Trophoblast cell (in vitro differentiated cells and primary cell): ENCODE measurements at regions not wholly inside any gene's neighbourhood (a gene's known extent, or its start where the extent isn't known, plus 50 kb on each side); places are given as distances from the start of the nearest gene placed in this dataset.

Experiments
- DNase-seq, 2 donors: peaks; one replicate each; pipeline ENCODE4 v3.0.0-alpha.2; 2016
- H2AFZ ChIP-seq: 2 replicates; pipeline ENCODE4 v1.6.1; 2013; ENCODE audit warnings: low read length, moderate library complexity, mild to moderate bottlenecking; ENCODE audit not compliant: insufficient read depth, poor library complexity
- H2AK5ac ChIP-seq: 2 replicates; pipeline ENCODE4 v1.6.1; 2013; ENCODE audit warnings: mild to moderate bottlenecking, low read length
- H2BK120ac ChIP-seq: 2 replicates; pipeline ENCODE4 v1.6.1; 2013; ENCODE audit warnings: low read length, mild to moderate bottlenecking, moderate library complexity; ENCODE audit not compliant: insufficient read depth, poor library complexity
- H2BK12ac ChIP-seq: 2 replicates; pipeline ENCODE4 v1.6.1; 2013; ENCODE audit warnings: mild to moderate bottlenecking, low read length, moderate library complexity
- H2BK5ac ChIP-seq: 2 replicates; pipeline ENCODE4 v1.6.1; 2013; ENCODE audit warnings: low read length, low read depth, moderate library complexity, mild to moderate bottlenecking; ENCODE audit not compliant: poor library complexity
- H3K14ac ChIP-seq: 2 replicates; pipeline ENCODE4 v1.6.1; 2013; ENCODE audit warnings: mild to moderate bottlenecking, low read length
- H3K18ac ChIP-seq: 2 replicates; pipeline ENCODE4 v1.6.1; 2013; ENCODE audit warnings: mild to moderate bottlenecking, low read length
- H3K23ac ChIP-seq: 2 replicates; pipeline ENCODE4 v1.6.1; 2013; ENCODE audit warnings: low read length
- H3K27ac ChIP-seq: 2 replicates; pipeline ENCODE4 v1.5.1; 2013; ENCODE audit warnings: low read depth, mild to moderate bottlenecking, inconsistent platforms, low read length, moderate library complexity
- H3K27me3 ChIP-seq: 2 replicates; pipeline ENCODE4 v1.6.1; 2013; ENCODE audit warnings: inconsistent platforms, mild to moderate bottlenecking, low read length, moderate library complexity; ENCODE audit not compliant: insufficient read depth
- H3K36me3 ChIP-seq, 2 experiments: 1 replicate in 1 of 2; 2 replicates in 1 of 2; pipeline ENCODE4 v1.6.1; 2013; ENCODE audit warnings: low read length in 2 of 2, mild to moderate bottlenecking in 2 of 2, moderate library complexity in 1 of 2; ENCODE audit not compliant: insufficient read depth in 2 of 2, control insufficient read depth in 1 of 2
- H3K4ac ChIP-seq: 2 replicates; pipeline ENCODE4 v1.6.1; 2013; ENCODE audit warnings: low read depth, mild to moderate bottlenecking, low read length, moderate library complexity
- H3K4me1 ChIP-seq, 2 experiments: 1 replicate in 1 of 2; 2 replicates in 1 of 2; pipeline ENCODE4 v1.6.1; 2013; ENCODE audit warnings: low read length in 2 of 2, mild to moderate bottlenecking in 2 of 2, moderate library complexity in 1 of 2; ENCODE audit not compliant: insufficient read depth in 2 of 2, control insufficient read depth in 1 of 2
- H3K4me2 ChIP-seq: 2 replicates; pipeline ENCODE4 v1.6.1; 2013; ENCODE audit warnings: inconsistent platforms, mild to moderate bottlenecking, low read length, moderate library complexity
- H3K4me3 ChIP-seq: 2 replicates; pipeline ENCODE4 v1.5.1; 2013; ENCODE audit warnings: mild to moderate bottlenecking, low read depth, low read length, inconsistent platforms
- H3K79me1 ChIP-seq: one replicate; pipeline ENCODE4 v1.6.1; 2013; ENCODE audit warnings: low read length
- H3K79me2 ChIP-seq: 2 replicates; pipeline ENCODE4 v1.6.1; 2013; ENCODE audit warnings: low read length, mild to moderate bottlenecking; ENCODE audit not compliant: control insufficient read depth, insufficient read depth, poor library complexity
- H3K9ac ChIP-seq: 2 replicates; pipeline ENCODE4 v1.6.1; 2013; ENCODE audit warnings: mild to moderate bottlenecking, low read length
- H3K9me3 ChIP-seq: 2 replicates; pipeline ENCODE4 v1.6.1; 2013; ENCODE audit warnings: low read depth, mild to moderate bottlenecking, control low read depth, inconsistent platforms, low read length; ENCODE audit not compliant: insufficient read depth
- H4K12ac ChIP-seq: 2 replicates; pipeline ENCODE4 v1.6.1; 2013; ENCODE audit warnings: low read depth, mild to moderate bottlenecking, low read length, moderate library complexity
- H4K8ac ChIP-seq: 2 replicates; pipeline ENCODE4 v1.6.1; 2013; ENCODE audit warnings: low read depth, mild to moderate bottlenecking, low read length, moderate library complexity
- H4K91ac ChIP-seq: one replicate; pipeline ENCODE4 v1.6.1; 2013; ENCODE audit warnings: low read depth, mild to moderate bottlenecking, low read length, moderate library complexity
- WGBS: extraction: QIAGEN DNeasy Blood & Tissue Kit; methylation state at CpG from one replicate; pipeline ENCODE4 v1.1.7; 2013; ENCODE audit warnings: missing lambda C conversion rate; ENCODE audit not compliant: insufficient read length, insufficient coverage; ENCODE audit errors: extremely low coverage; 5-methylcytosine and 5-hydroxymethylcytosine counted together

GRCh38 chr16:31713945-31714902, 159.4 kb upstream of the ZNF267 start:
- Histone ChIP-seq H4K91ac (peak overlapping the region; percentile 96), H3K18ac (no peak overlapping the region), H3K9ac (peak overlapping the region; percentile 96), H3K4me2 (peak overlapping the region; percentile 80), H3K27ac (peak overlapping the region; percentile 95), H2BK5ac (peak overlapping the region; percentile 91), H3K4me1 (peaks cover 9 to 11% of the 10 kb centered on the region in 2 experiments), H2AFZ (no peak overlapping the region), H3K4me3 (peak overlapping the region; percentile 81), H3K36me3 (peaks cover 11 to 13% of the 10 kb centered on the region in 2 experiments), H3K9me3 (no peaks in the 10 kb centered on the region), H4K8ac (no peak overlapping the region), H2BK12ac (no peak overlapping the region), H3K79me1 (peaks cover 6% of the 10 kb centered on the region), H3K4ac (no peak overlapping the region), H3K27me3 (no peaks in the 10 kb centered on the region), H3K14ac (no peak overlapping the region), H3K79me2 (peaks cover 6% of the 10 kb centered on the region), H2AK5ac (no peak overlapping the region), H4K12ac (no peak overlapping the region), H3K23ac (no peak overlapping the region), H2BK120ac (no peak overlapping the region)
- no CpG with 5 or more reads among the region's 12 CpGs for WGBS
- no peak for DNase-seq

DNA sequence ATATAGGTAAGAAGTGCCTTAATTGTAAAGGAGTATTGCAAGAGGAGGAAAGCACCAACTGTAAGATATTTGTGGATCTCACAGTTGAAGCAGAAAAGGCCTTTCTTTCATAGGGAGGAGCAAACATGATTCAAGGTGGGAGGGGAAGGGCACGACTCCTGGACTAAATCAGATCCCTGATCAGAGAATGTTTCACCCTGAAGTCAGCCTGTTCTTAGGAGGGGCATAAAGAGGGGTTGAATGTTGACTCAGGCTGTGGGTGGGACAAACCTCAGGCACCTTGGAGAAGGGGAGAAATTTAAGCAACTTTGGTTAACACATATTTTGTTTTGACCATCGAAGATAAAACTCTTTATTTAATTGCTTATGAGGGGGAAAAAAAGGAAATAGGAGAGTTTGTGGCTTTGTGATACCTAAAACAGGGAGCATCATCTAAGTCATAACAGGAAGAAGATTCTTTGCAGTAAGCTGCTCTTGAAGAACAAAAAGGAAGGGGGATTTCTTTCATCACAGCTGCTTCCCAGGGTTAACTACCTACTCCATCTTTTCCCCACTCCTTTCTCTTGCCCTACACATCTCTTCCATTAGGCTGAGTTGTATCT, 158.6 kb upstream of the ZNF267 start:
- Histone ChIP-seq H3K4ac (no peak overlapping the region), H2BK12ac (no peak overlapping the region), H3K4me3 (no peak overlapping the region), H3K14ac (no peak overlapping the region), H2BK5ac (no peak overlapping the region), H4K8ac (no peak overlapping the region), H2AK5ac (no peak overlapping the region), H3K27me3 (no peaks in the 10 kb centered on the region), H3K9ac (no peak overlapping the region), H4K91ac (no peak overlapping the region), H3K4me2 (no peak overlapping the region), H4K12ac (no peak overlapping the region), H3K79me1 (peaks cover 6% of the 10 kb centered on the region), H3K23ac (no peak overlapping the region), H2AFZ (no peak overlapping the region), H3K18ac (no peak overlapping the region), H3K9me3 (no peaks in the 10 kb centered on the region), H3K27ac (no peak overlapping the region), H3K79me2 (peaks cover 6% of the 10 kb centered on the region), H2BK120ac (no peak overlapping the region), H3K36me3 (peaks cover 11 to 12% of the 10 kb centered on the region in 2 experiments), H3K4me1 (peaks cover 5 to 8% of the 10 kb centered on the region in 2 experiments)
- DNase-seq: no peak
- WGBS: no CpG with 5 or more reads among the region's 2 CpGs

GRCh38 chr16:31715915-31716314, 157.7 kb upstream of the ZNF267 start:
- Histone ChIP-seq H3K36me3 (peaks cover 11 to 12% of the 10 kb centered on the region in 2 experiments), H3K9me3 (no peaks in the 10 kb centered on the region), H4K91ac (no peak overlapping the region), H3K4ac (no peak overlapping the region), H3K18ac (peak overlapping the region; percentile 33), H2BK12ac (no peak overlapping the region), H3K4me2 (no peak overlapping the region), H3K4me1 (peaks cover 5 to 8% of the 10 kb centered on the region in 2 experiments), H3K79me2 (peaks cover 6% of the 10 kb centered on the region), H4K8ac (no peak overlapping the region), H2AFZ (no peak overlapping the region), H3K4me3 (no peak overlapping the region), H3K9ac (no peak overlapping the region), H3K14ac (no peak overlapping the region), H2BK120ac (no peak overlapping the region), H3K27me3 (no peaks in the 10 kb centered on the region), H4K12ac (no peak overlapping the region), H2AK5ac (no peak overlapping the region), H3K27ac (no peak overlapping the region), H3K23ac (no peak overlapping the region), H3K79me1 (peaks cover 6% of the 10 kb centered on the region), H2BK5ac (no peak overlapping the region)
- WGBS: no CpG with 5 or more reads among the region's 4 CpGs
- DNase-seq: no peak

DNA sequence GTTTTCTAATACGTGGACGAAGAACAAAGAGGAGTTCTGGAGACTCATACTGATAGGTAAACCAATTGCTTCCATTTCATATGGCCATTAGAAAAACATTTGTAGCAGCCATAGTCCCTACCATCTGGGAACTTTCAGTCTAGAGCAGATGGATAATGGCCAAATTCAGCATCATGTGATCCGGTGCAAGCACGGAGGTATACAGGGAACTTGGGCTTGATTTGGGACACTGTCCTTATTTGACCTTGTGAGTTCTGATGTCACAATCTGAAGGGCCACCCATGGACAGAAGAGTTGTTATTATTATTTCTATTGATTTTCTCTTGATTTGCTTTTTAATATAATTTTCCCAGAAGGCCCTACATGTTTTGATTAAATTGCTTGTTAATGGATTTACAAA, 154.6 kb upstream of the ZNF267 start:
- Histone ChIP-seq H3K79me1 (no peaks in the 10 kb centered on the region), H3K36me3 (peaks cover 13 to 16% of the 10 kb centered on the region in 2 experiments), H3K18ac (no peak overlapping the region), H2BK5ac (no peak overlapping the region), H3K9ac (no peak overlapping the region), H3K4me2 (no peak overlapping the region), H4K12ac (no peak overlapping the region), H2BK120ac (no peak overlapping the region), H3K9me3 (no peaks in the 10 kb centered on the region), H3K27me3 (no peaks in the 10 kb centered on the region), H3K27ac (no peak overlapping the region), H3K23ac (no peak overlapping the region), H4K91ac (no peak overlapping the region), H2AK5ac (no peak overlapping the region), H3K14ac (no peak overlapping the region), H2BK12ac (no peak overlapping the region), H2AFZ (no peak overlapping the region), H3K4me3 (no peak overlapping the region), H4K8ac (no peak overlapping the region), H3K4ac (no peak overlapping the region), H3K4me1 (peaks cover 5 to 8% of the 10 kb centered on the region in 2 experiments), H3K79me2 (no peaks in the 10 kb centered on the region)
- DNase-seq: no peak
- WGBS: no CpG with 5 or more reads among the region's 4 CpGs
